Liver (tissue), 8 donors: ENCODE measurements at regions not wholly inside any gene's neighbourhood (a gene's known extent, or its start where the extent isn't known, plus 50 kb on each side); places are given as distances from the start of the nearest gene placed in this dataset.

Source experiments
- DNase-seq: peaks from one replicate; pipeline ENCODE4 v3.0.0-alpha.2; 2017; ENCODE audit warnings: low spot score
- H3K27ac ChIP-seq, 2 donors: one replicate each; pipeline ENCODE4 v1.7.0; 2013; ENCODE audit warnings: inconsistent platforms in 2 of 2, low read length in 2 of 2, control low read depth in 1 of 2, low read depth in 1 of 2, mild to moderate bottlenecking in 1 of 2
- H3K27me3 ChIP-seq, 4 donors: one replicate each; pipeline versions ENCODE4 v1.6.1 to v1.7.0; 2013; ENCODE audit warnings: low read length in 3 of 4, inconsistent platforms in 1 of 4, mild to moderate bottlenecking in 1 of 4, moderate library complexity in 1 of 4; ENCODE audit not compliant: control insufficient read depth in 4 of 4, insufficient read depth in 4 of 4
- H3K36me3 ChIP-seq, 4 donors: one replicate each; pipeline versions ENCODE4 v1.6.1 to v1.7.0; 2013; ENCODE audit warnings: low read length in 3 of 4, mild to moderate bottlenecking in 3 of 4, low read depth in 1 of 4, moderate library complexity in 1 of 4; ENCODE audit not compliant: control insufficient read depth in 4 of 4, insufficient read depth in 3 of 4
- H3K4me1 ChIP-seq, 4 donors: one replicate each; pipeline versions ENCODE4 v1.6.1 to v1.7.0; 2013; ENCODE audit warnings: low read length in 3 of 4, mild to moderate bottlenecking in 3 of 4, moderate library complexity in 1 of 4; ENCODE audit not compliant: control insufficient read depth in 4 of 4, insufficient read depth in 4 of 4
- H3K4me3 ChIP-seq, 3 donors: one replicate each; pipeline versions ENCODE4 v1.6.1 to v1.7.0; 2013; ENCODE audit warnings: low read length in 3 of 3, control low read depth in 1 of 3, low read depth in 1 of 3, mild to moderate bottlenecking in 1 of 3
- H3K9ac ChIP-seq, 2 donors: one replicate each; pipeline ENCODE4 v1.7.0; 2013; ENCODE audit warnings: low read length in 2 of 2, mild to moderate bottlenecking in 2 of 2, moderate library complexity in 2 of 2, control low read depth in 1 of 2, low read depth in 1 of 2
- H3K9me3 ChIP-seq, 4 donors: one replicate each; pipeline versions ENCODE4 v1.6.1 to v1.7.0; 2013; ENCODE audit warnings: low read length in 3 of 4; ENCODE audit not compliant: control insufficient read depth in 4 of 4
- ATF3 ChIP-seq: IDR thresholded peaks from 2 replicates; pipeline ENCODE4 v1.6.1; 2016; ENCODE audit warnings: antibody characterized with exemption
- CTCF ChIP-seq: fragments of 150-350 bp; IDR thresholded peaks from 2 replicates; pipeline ENCODE4 v1.5.1; 2017; ENCODE audit warnings: improper control_type of control experiment, low read depth, low read length; ENCODE audit not compliant: missing input control
- EGR1 ChIP-seq, 2 donors: IDR thresholded peaks; 2 replicates each; pipeline ENCODE4 v1.6.1; 2016 to 2018; ENCODE audit warnings: antibody characterized with exemption in 2 of 2, low read depth in 2 of 2
- FOXA1 ChIP-seq: IDR thresholded peaks from 2 replicates; pipeline ENCODE4 v1.6.1; 2016; ENCODE audit warnings: antibody characterized with exemption
- FOXA2 ChIP-seq: IDR thresholded peaks from 2 replicates; pipeline ENCODE4 v1.6.1; 2016; ENCODE audit warnings: antibody characterized with exemption
- GABPA ChIP-seq, 2 donors: IDR thresholded peaks in 1 of 2; conservative IDR thresholded peaks in 1 of 2; 2 replicates each; pipeline ENCODE4 v1.6.1; 2016; ENCODE audit warnings: antibody characterized with exemption in 2 of 2, mild to moderate bottlenecking in 1 of 2, moderate library complexity in 1 of 2
- HNF4A ChIP-seq, 2 donors: conservative IDR thresholded peaks; 2 replicates each; pipeline ENCODE4 v1.6.1; 2016; ENCODE audit warnings: antibody characterized with exemption in 2 of 2, mild to moderate bottlenecking in 2 of 2
- HNF4G ChIP-seq: IDR thresholded peaks from 2 replicates; pipeline ENCODE4 v1.6.1; 2016; ENCODE audit warnings: antibody characterized with exemption
- JUND ChIP-seq, 2 donors: IDR thresholded peaks; 2 replicates each; pipeline ENCODE4 v1.6.1; 2016; ENCODE audit warnings: antibody characterized with exemption in 2 of 2
- MAX ChIP-seq: IDR thresholded peaks from 2 replicates; pipeline ENCODE4 v1.6.1; 2016; ENCODE audit warnings: antibody characterized with exemption
- NR2F2 ChIP-seq: IDR thresholded peaks from 2 replicates; pipeline ENCODE4 v1.6.1; 2016; ENCODE audit warnings: antibody characterized with exemption
- RAD21 ChIP-seq, 2 donors: IDR thresholded peaks; 2 replicates each; pipeline ENCODE4 v1.6.1; 2016; ENCODE audit warnings: antibody characterized with exemption in 2 of 2, mild to moderate bottlenecking in 2 of 2
- RXRA ChIP-seq, 2 donors: IDR thresholded peaks; 2 replicates each; pipeline ENCODE4 v1.6.1; 2017 to 2018; ENCODE audit warnings: antibody characterized with exemption in 2 of 2, mild to moderate bottlenecking in 1 of 2
- SP1 ChIP-seq: IDR thresholded peaks from 2 replicates; pipeline ENCODE4 v1.6.1; 2018; ENCODE audit warnings: antibody characterized with exemption, mild to moderate bottlenecking
- TAF1 ChIP-seq: conservative IDR thresholded peaks from 2 replicates; pipeline ENCODE4 v1.6.1; 2016; ENCODE audit warnings: antibody characterized with exemption, mild to moderate bottlenecking
- YY1 ChIP-seq: IDR thresholded peaks from 2 replicates; pipeline ENCODE4 v1.6.1; 2016; ENCODE audit warnings: antibody characterized with exemption, mild to moderate bottlenecking
- WGBS: extraction: QIAGEN DNeasy Blood & Tissue Kit; methylation state at CpG from one replicate; pipeline ENCODE4 v1.1.7; 2013; 5-methylcytosine and 5-hydroxymethylcytosine counted together
- TF ChIP-seq, protein P1 (sequence below): IDR thresholded peaks from 2 replicates; pipeline ENCODE4 v1.6.1; 2016; ENCODE audit warnings: antibody characterized with exemption
- donor health status: healthy.
- donor health status: healthy.
- donor health status: healthy.
- donor health status: healthy.
- donor health status: healthy.

- WGBS, result 87% methylated on average over 2 of the region's 2 CpGs
- H3K36me3 ChIP-seq, result no peaks in the 10 kb centered on the region
- H3K9ac ChIP-seq, result no peak overlapping the region
- DNase-seq, result no peak
- no peak overlapping the region for H3K4me3 ChIP-seq
- H3K27me3 ChIP-seq, result no peaks in the 10 kb centered on the region
- no peak overlapping the region for H3K27ac ChIP-seq
- TF ChIP-seq SP1 (no peak), TAF1 (no peak), FOXA1 (no peak), EGR1 (IDR thresholded peaks at IDR 0.05; ENCODE audit: low read depth in 2 of 2) (no peak), RXRA (IDR thresholded peaks at IDR 0.05) (no peak), NR2F2 (no peak), GABPA (IDR thresholded peaks at IDR 0.05 in 1 of 2, conservative IDR thresholded peaks at IDR 0.05 in 1 of 2) (no peak), HNF4A (conservative IDR thresholded peaks at IDR 0.05) (no peak), MAX (no peak), HNF4G (no peak), FOXA2 (no peak), CTCF (no peak), YY1 (no peak)
- TF ChIP-seq, protein P1, sequence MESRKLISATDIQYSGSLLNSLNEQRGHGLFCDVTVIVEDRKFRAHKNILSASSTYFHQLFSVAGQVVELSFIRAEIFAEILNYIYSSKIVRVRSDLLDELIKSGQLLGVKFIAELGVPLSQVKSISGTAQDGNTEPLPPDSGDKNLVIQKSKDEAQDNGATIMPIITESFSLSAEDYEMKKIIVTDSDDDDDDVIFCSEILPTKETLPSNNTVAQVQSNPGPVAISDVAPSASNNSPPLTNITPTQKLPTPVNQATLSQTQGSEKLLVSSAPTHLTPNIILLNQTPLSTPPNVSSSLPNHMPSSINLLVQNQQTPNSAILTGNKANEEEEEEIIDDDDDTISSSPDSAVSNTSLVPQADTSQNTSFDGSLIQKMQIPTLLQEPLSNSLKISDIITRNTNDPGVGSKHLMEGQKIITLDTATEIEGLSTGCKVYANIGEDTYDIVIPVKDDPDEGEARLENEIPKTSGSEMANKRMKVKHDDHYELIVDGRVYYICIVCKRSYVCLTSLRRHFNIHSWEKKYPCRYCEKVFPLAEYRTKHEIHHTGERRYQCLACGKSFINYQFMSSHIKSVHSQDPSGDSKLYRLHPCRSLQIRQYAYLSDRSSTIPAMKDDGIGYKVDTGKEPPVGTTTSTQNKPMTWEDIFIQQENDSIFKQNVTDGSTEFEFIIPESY, result no peak
- no peaks in the 10 kb centered on the region for H3K4me1 ChIP-seq
- H3K9me3 ChIP-seq, result no peaks in the 10 kb centered on the region
Measured at GRCh38 chr9:82356131-82356530, 367.6 kb downstream of the SPATA31D1 start.

DNA sequence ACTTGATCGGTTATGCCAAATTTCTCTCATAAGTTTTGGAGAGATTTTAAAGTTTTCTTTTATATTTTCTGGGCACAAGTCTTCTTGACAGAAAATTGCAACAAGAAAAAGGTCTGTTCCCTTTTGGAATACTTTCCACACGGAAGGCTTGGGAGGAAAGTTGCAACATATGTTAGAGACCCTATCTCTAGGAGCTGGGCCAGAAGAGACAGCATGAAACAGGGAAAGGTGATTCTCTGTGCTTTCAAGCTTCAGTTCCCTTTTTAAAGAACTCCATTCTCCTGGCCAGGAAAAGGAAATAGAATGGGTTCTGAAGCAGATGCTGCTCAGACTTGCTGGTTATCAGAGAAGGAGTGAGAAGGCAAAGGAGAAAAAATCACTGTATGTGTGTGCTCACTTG is 368.3 kb downstream of the SPATA31D1 start:
- H3K9ac ChIP-seq, result no peak overlapping the region
- TF ChIP-seq SP1 (no peak), TAF1 (no peak), HNF4A (conservative IDR thresholded peaks at IDR 0.05) (no peak), JUND (IDR thresholded peaks at IDR 0.05) (no peak), ATF3 (no peak), RXRA (IDR thresholded peaks at IDR 0.05) (no peak), FOXA2 (no peak), CTCF (no peak), HNF4G (no peak), RAD21 (IDR thresholded peaks at IDR 0.05) (no peak), NR2F2 (no peak), GABPA (IDR thresholded peaks at IDR 0.05 in 1 of 2, conservative IDR thresholded peaks at IDR 0.05 in 1 of 2) (no peak)
- TF ChIP-seq, protein P1, result no peak
- H3K9me3 ChIP-seq, result no peaks in the 10 kb centered on the region
- no peak for DNase-seq
- H3K27ac ChIP-seq, result no peak overlapping the region
- WGBS, result 82% methylated on average over 2 of the region's 2 CpGs
- no peaks in the 10 kb centered on the region for H3K4me1 ChIP-seq
- H3K27me3 ChIP-seq, result no peaks in the 10 kb centered on the region
- no peaks in the 10 kb centered on the region for H3K36me3 ChIP-seq
- no peak overlapping the region for H3K4me3 ChIP-seq
